HG02981 (cell line): ENCODE measurements at regions not wholly inside any gene's neighbourhood (a gene's known extent, or its start where the extent isn't known, plus 50 kb on each side); places are given as distances from the start of the nearest gene placed in this dataset.

Source experiments
- ATAC-seq: cut with Tn5 transposase; IDR thresholded peaks from one replicate; pipeline ENCODE4 v1.9.1; 2021; ENCODE audit warnings: mild to moderate bottlenecking, moderate library complexity; ENCODE audit not compliant: unreplicated experiment

- no peak for ATAC-seq
These were observed 257.6 kb upstream of the STT3B start for GRCh38 chr3:31275038-31275572.

DNA sequence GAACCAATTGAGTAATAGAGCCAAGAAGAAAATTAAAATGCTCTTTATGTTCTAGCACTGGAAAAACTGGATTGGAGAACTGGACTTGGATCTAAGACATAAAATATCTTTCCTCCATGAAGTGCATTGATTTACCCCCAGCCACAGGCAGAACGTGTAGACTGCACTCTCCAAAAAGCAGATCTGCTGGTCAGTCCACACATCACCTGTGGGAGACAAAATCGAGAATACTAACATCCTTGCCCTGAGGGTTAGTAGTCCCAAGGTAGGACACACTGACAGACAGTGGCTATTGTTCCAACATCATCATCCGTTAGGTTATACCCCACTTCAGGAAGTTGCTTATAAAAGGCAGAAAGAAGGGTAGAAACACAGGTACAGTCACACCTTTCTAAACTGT lies 257.1 kb upstream of the STT3B start:
- no peak for ATAC-seq

DNA sequence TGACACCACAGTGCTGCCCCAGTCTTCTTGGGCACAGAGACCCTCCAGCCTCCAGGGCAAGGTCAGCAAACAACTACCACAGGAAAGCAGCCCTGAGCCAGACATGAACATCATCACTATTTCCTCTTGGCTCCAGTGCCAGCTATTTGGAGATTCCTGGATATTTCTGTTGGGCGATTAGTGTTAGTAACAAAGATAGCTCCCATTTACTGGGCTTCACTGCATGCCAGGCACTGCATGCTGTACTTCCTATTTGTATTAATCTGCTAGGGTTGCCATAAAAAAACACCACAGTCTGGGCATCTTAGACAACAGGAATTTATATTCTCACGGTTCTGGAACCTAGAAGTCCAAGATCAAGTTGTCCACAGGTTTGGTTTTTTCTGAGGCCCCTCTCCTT lies 255.1 kb upstream of the STT3B start:
- ATAC-seq, result no peak

- no peak for ATAC-seq
These were observed 254.2 kb upstream of the STT3B start for GRCh38 chr3:31278532-31278931.

- ATAC-seq, result no peak
These were observed 247.9 kb upstream of the STT3B start for GRCh38 chr3:31284776-31285175.

DNA sequence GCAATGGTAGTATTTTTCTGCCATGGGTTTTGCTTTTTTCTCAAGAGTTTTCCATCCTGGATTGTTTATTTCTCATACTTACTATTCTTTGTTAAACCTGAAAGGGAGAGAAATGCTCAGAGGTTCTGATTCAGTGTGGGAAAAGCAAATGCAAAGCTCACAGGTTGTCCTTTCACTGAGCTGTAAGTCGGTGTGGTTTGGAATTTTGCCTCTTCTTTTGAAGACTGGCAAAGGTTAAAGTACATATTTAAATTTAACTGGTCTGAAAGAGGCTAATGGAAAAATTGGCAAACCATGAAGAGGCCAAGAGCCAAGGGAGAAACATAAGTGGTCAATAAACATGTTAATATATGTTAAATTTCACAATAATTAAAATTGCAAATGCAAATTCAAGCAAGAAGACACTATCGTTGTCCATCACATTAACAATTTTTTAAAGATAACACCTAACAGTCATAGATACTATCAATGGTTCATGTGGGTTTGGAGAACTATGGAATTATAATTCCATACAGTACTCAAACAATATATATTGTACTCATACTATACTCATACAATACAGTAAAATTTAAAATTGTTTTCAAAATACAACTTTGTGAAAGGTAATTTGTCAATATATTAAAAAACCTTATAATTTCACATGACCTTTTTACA lies 246.8 kb upstream of the STT3B start:
- ATAC-seq, result no peak

GRCh38 chr3:31288224-31288623 lies 244.5 kb upstream of the STT3B start:
- ATAC-seq, result no peak

- ATAC-seq, result no peak
These were observed 244.1 kb upstream of the STT3B start for GRCh38 chr3:31288641-31289100.

DNA sequence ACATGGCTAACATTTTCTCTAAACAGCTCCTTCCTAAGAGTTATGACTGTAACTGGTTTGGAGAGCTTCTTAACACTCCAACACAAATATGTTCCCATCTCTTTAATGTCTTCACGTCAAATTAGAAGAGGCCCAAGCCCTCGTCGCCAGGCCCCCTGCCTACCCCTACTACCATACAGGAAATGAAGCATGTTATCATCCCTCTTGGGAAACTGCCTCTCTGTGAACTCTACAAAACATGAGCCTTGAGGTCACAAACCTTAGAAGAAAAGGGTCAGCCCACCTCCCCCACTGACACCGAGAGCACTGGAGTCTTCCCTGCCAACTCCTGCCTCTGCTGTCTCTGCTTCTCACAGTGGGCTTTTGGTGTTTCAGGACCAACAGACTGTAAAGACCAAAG lies 243.1 kb upstream of the STT3B start:
- ATAC-seq, result no peak

DNA sequence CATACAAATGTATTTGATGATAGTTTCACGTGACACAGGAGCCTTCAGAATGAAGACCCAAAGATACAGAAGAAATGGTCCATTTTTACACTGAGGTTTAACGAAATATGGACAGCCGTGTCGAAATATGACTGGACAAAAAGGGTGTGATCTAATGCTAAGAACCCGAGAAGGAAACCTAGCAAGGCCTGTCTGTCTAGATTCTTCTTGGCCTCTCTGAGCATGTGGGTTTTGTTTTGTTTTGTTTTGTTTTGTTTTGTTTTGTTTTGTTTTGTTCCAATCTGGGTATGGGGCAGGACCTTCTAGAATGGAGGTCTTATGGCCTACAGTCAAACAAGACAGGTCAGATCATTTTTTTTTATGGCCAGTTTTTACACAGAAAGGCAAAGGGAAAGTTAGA lies 242.7 kb upstream of the STT3B start:
- no peak for ATAC-seq

DNA sequence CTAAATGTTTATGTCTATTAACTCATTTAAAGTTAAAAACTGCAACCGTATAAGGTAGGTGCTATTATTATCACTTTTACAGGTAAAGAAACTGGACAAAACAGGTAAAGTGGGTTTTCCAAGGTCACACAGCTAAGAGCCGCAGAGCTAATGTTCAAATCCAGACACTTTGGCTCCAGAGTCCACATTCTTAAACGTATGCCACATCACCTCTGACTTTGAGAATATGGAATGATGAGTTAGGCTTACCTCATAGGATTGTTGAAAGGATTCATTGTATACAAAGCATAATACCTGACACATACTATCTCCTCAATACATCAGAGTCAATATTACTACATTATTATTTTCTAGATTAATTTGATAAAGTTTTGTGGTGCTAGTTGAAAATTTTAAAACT lies 240.9 kb upstream of the STT3B start:
- no peak for ATAC-seq

GRCh38 chr3:31294430-31295149 lies 238.1 kb upstream of the STT3B start:
- ATAC-seq, result no peak

DNA sequence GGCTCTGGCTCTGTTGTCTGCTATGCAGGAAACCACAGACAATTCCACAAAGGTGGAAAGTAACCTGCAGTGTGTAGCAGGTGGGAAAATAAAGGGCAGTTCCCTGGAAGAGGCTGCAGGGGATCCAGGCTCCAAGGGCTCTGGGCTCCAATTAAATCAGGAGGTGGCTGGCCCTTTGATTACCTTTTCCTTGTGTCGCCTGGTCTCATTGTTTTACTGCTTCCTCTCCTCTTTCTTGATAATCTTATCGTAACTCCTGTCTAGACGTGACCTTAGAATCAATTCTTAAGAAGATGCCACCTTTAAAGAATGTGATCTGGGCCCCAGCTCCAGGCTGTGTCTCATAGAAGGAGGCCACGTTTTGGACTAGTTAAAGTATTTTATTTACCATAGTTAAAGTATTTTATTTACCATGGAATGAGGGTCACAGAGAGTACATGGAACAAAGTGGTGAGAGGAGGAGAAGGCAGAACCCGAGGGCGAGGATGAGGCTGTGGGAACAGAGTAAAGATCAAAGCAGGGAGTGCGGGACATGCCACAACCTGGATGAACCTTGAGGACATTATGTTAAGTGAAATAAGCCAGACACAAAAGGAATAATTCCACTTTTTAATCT lies 237.5 kb upstream of the STT3B start:
- no peak for ATAC-seq

DNA sequence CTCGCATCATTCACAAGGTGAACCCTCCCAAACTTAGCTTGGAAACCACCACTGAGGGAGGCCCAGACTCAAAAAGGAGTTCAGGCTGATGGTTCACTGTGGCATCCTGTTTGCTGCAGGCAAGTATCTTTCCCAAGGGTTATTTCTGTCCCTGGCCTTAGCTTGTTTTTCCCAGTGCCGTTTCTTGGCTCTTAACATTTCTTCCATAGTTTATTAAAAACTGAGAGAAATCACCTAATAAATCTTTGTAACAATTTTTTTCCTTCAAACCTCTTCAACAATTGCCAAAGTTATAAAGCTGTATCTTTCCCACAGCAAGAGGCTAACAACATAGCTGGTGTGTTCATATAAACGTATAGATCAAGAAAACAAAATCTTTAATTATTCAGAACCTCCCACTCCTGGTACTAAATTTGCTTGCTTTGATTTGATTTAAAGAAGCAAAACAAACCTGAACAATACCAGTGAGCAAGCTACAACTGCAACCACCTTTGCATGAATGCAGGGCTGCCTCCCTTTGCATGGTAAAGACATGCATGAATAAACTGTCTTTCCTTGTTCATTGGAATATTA lies 234.9 kb upstream of the STT3B start:
- no peak for ATAC-seq

DNA sequence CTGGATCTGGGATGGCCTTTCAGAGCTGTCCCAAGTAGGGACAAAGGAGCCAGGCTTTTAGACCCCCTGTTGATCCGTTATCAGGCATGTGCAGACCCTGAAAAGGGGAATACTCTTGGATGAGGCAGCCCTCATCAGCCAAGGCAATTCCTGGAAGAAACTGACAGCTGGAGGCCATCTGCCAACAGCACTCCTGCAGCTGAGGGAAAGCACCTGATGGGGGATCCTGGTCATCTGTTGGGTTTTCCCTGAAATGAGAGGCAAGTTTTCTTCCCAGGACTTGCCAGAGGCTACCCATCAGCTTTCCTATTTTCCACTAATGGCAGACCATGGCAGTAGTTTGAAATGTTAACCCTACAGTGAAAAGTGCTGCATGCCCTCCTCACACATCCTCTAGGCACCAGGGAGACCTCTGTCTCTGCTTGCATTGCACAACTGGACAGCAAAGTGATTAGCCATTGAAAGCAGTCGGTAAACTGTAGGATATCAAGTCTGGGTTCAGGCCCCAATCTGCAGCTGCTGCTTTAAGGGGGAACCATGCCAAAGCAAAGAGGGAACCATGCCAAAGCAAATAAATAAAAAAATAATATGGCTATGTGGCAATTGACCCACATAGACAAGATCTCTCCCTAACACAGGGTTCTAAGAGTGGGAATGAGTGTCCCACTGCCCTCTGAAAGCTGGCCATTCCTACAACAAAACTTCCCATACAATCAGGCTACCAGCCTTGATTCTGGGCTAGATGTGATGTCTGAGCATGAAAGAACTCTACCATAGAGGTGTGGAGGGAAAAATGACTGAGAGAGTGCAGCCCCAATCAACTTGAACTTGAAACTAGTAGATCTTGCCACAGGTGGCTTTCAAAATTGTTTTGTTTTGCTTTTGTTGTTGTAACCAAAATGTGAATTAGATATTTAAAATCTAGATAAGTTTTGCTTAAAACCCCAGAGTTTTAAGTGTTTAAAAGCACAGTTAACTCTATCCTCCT lies 232.0 kb upstream of the STT3B start:
- ATAC-seq, result no peak

DNA sequence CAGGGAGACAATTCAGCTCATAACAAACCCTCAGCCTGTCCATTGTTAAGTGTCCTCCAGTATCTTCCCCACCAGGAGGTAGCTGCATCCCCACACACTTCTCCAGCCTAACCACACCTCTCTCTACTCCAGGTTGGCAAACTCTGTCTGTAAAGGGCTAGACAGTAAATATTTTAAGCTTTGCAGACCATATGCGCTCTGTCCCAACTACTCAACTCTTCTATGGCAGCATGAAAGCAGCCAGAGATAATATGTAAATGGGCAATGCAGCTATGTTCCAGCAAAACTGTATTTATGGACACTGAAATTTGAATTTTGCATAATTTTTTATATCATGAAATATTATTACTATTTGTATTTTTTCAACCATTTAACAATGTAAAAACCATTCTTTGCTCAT lies 230.4 kb upstream of the STT3B start:
- ATAC-seq, result no peak

- no peak for ATAC-seq
These were observed 227.4 kb upstream of the STT3B start for GRCh38 chr3:31305340-31305739.

DNA sequence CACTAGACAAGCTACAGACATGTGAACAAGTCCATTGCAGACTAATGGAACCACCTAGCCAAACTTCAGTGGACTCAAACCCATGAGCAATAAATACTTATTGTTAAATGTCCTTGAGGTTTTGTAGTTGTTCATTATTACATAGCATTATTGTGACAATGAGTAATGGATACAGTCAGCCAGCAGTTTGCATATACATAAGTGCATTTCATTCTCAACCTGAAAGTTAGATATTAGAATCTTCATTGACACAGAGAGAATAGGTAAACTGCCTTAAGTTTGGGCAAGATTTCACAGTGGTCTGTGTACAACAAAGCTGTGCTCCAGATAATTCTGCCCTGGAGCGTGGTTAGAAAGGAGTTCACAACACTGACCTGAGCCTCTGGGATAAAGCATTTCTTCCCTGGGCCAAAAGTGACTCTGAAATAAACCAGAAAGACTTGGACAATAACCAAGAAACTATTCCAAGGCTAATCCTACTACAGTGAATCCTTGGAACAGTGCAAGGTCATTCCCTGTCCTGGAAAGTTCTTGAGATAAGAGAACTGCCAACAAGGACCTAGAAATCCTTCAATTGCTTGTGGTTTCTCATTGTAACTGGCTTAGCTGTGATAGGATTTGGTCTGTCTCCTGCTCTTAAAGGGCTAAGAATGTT lies 225.5 kb upstream of the STT3B start:
- no peak for ATAC-seq

DNA sequence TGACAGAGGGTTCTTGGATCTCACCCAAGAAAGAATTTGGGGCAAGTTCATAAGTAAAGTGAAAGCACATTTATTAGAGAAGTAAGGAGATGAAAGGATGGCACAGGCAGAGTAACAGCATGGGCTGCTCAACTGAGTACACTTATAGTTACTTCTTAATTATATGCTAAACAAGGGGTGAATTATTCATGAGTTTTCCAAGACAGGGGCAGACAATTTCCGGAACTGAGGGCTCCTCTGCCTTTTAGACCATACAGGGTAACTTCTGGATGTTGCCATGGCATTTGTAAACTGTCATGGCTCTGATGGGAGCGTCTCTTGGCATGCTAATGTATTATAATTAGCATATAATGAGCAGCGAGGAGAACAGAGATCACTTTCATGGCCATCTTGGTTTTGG lies 221.2 kb upstream of the STT3B start:
- no peak for ATAC-seq

- no peak for ATAC-seq
These were observed 220.3 kb upstream of the STT3B start for GRCh38 chr3:31312400-31312799.
